LoVo (cell line): ENCODE measurements at regions not wholly inside any gene's neighbourhood (a gene's known extent, or its start where the extent isn't known, plus 50 kb on each side); places are given as distances from the start of the nearest gene placed in this dataset.
"Not testable (repeated sequence)": the region's sequence is repeated elsewhere in the genome, so short reads cannot be mapped to it uniquely, and the experiment has no call there.

Source experiments
- DNase-seq: peaks from one replicate; pipeline ENCODE4 v3.0.0-alpha.2; 2016; ENCODE audit warnings: low spot score

DNA sequence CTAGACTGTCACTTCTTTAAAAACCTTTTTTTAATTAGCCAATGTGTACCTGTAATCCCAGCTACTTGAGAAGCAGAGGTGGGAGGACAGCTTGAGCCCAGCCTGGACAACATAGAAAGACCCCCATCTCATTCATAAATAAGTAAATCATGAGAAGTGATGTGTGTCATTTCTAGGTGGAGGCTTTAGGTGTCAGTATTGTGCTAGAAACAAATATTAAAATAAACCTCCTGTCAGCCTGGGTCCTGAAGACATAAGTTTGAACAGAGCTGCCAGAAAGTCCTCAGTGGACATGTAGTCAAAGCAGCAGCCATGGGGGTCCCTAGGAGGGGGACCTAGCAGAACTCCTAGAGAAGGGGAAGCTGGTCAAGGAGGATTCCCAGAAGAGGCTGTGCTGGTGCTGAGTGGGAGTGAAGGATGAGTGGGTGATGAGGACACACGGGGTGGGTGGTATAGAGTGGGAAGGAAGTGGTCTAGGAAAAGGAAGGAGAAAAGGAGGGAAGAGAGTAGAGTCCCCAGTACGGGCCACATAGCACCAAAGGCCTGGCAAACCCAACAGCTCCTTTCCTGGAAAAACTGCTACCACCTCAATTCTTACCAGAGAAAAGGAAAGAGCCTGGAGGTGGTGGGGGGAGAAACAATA, 316.6 kb upstream of the NCKAP5 start:
- no peak for DNase-seq

DNA sequence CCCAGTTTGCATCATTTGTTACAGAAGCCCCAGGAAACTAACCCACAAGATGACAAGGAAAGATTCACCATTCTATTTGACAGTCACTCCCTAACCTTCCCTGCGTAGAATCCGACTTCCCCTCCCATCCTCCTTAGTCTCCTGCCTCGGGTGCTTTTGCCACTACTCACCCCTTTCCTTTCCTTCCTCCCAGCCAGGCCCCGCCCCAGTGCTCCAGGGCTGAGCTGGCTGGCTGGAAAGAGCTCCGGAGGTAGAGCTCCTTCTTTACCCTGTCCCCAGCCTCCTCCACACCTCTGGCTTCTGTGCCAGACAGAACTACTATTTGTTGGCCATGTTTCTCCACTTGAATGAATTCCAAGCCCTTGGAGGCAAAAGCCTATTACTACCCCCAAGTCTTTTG, 317.6 kb upstream of the NCKAP5 start:
- no peak for DNase-seq

DNA sequence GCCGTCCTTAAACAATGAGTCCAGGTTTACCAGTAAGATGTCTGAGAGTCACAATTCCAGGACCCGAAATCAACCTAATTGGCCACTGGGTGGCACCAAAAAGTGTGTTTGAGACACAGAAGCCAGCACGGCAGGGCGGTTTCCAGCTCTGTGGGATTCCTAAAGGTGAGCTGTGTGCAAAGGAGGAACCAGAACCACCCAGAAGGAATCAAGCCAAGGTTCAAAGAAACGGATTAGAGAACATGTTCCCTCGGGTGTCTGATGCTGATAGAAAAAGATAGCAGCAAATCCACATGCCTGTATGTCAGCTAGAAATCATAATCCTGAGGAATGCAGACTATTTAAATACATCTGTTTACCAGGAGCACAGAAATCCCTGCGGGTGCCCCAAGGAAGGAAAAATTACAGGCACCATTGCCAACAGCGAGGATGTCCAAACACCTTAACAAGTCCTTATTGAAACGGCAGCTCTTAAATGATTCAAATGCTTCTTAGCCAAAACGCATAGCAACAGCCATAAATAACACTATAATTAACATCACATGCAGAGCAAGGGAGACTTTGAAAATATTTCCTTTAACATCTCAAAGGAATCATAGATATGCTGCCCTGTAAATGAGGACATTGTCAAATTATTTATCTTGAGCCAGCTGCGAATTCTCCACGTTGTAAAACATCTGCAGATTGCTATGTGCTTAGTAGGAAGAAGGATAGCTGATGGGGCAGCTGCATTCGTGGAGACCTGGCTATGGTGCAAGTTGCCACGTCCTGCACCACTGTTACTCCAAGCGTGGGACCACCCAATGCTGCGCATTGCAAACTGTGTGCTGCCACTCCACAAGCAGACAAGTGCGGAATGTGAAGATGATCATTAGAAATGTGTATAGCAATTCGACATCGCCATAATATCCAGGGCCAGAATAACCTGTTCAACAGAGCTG, 318.7 kb upstream of the NCKAP5 start:
- peak; percentile 42 for DNase-seq

DNA sequence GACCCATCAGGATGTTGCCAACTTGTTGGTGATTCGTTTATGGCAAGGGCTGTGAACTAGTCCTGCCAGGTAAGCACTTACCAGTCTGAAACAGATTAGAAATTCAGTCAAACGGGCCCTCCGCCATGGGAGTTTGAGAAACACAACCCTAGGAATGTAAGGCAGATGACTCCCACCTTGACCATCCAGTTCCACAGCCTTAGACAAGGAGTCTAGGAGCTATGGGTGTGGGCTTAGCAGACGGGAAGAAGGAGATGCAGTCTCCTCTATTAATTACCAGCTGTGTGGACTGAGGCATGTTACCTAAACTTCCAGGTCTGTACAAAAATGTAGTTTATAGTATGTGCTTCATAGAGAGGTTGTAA, 319.4 kb upstream of the NCKAP5 start:
- no peak for DNase-seq

DNA sequence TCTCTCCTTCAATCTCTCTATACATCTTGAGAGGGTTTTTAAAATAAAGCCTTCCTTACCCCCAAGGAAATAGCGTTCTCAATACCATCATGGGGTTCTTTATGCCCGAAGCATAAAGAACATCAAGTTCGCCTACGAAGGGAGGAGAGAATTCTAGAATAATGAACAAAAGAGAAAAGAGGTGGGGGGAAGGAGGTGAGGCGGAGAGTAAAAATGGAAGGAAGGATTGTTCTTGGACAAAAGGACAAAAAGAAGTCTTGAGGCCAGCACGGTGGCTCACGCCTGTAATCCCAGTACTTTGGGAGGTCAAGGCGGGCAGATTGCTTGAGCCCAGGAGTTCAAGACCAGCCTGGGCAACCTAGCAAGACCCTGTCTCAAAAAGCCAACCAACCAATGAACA, 319.8 kb upstream of the NCKAP5 start:
- no peak for DNase-seq

GRCh38 chr2:133888621-133889219, 320.5 kb upstream of the NCKAP5 start:
- DNase-seq = no peak

GRCh38 chr2:133892352-133892913, 324.2 kb upstream of the NCKAP5 start:
- DNase-seq = no peak

GRCh38 chr2:133894429-133894828, 326.2 kb upstream of the NCKAP5 start:
- DNase-seq = no peak

DNA sequence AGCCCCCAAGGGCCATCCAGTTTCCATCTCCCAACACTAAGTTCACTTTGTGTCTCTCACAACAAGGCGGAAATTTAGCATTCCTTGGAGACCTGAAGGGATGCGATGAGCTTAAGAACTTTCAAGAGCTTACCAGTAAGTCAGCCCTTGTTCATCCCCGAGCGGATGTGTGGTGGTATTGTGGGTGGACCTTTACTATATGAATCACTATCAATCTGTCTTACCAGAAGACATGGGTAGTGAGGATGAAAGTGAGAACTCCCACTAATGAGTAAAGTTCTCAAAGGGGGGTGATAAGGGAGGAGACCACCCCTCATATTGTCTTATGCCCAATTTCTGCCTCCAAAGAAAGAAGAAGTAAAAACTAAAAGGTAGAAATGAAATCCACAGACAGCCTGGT, 329.6 kb upstream of the NCKAP5 start:
- DNase-seq = not testable (repeated sequence)

DNA sequence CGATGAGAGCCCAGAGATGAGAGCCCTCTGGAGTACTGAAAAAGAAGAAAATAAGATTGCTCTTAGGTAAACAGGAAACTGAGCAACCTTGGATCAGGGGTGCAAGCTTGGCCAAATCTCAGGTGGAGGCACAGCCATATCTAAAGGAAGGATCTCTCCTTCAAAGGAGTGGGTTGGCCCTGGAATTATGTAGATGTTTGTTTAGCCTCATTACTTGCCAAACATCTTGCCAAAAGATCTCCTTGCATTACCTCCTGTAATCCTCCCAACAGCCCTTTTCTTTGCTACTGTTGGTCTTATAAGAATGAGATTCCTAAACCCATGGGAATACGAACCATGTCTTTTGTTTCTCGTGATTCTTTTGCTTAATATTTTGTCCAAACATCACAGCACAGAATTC, 332.6 kb upstream of the NCKAP5 start:
- DNase-seq = no peak

DNA sequence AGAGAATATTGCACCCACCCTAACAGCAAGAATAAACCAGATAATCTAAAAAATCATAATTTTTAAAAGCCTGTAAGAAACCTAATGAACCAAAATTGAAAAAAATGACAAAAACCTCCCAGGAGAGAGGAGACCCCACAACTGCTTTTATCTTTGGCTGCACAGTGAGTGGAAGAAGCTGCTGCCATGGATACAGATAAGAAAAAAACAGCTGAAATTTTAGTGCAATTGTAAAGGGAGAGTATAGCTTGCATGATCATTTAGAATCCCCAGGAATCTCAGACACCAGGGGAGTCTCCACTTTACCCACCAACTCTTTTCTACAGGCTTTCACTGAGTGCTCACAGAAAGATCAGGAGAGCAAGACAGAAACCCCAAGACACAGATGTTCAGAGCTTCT, 338.1 kb upstream of the NCKAP5 start:
- no peak for DNase-seq

DNA sequence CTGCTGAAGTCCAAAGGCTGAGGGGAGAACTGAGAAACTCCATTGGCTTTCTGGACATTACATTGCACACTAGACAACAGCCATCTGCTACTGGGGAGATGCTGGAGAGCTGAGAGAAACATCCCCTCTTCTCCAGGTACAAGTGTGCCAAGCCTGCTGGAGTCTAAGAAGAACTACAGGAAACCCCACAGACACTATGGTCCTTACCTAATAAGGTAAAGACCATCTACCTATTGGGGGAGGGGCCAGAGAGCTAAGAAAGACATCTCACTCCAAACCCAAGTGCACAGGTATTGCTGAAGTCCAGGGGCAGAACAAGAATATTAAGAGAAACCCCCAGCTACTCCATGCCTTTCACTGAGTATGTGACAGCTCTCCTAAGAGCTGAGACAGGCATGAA, 338.7 kb upstream of the NCKAP5 start:
- no peak for DNase-seq

- DNase-seq = no peak
Measured at GRCh38 chr2:133908171-133908570, 339.9 kb upstream of the NCKAP5 start.

- no peak for DNase-seq
Measured at GRCh38 chr2:133918141-133918540, 335.7 kb upstream of the MGAT5 start.

- DNase-seq = no peak
Measured at GRCh38 chr2:133919285-133919684, 334.6 kb upstream of the MGAT5 start.

GRCh38 chr2:133927894-133928293, 326.0 kb upstream of the MGAT5 start:
- no peak for DNase-seq

DNA sequence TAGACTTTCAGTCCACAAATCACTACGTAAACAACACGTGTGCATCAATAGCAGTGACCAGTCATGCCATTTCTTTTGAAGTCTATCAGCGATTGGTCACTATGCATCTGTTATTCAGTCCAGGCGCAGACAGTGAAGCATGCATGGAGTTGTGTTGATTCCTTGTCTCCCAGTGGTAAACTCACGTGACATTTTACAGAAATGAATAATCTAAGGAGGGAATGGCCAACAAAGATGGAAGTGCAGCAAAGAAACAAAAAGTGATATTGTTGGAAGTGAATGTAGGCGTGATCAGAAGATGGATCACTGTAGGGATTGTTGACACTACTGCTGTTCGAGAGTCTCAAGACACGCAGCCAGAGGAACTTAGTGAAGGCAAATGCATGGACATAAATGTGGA, 317.8 kb upstream of the MGAT5 start:
- DNase-seq = no peak

- DNase-seq = no peak
Measured at GRCh38 chr2:133936601-133937000, 317.3 kb upstream of the MGAT5 start.

GRCh38 chr2:133937669-133938068, 316.2 kb upstream of the MGAT5 start:
- DNase-seq = no peak

GRCh38 chr2:133940134-133940533, 313.7 kb upstream of the MGAT5 start:
- no peak for DNase-seq

GRCh38 chr2:133941666-133942065, 312.2 kb upstream of the MGAT5 start:
- DNase-seq = no peak

GRCh38 chr2:133942398-133942797, 311.5 kb upstream of the MGAT5 start:
- no peak for DNase-seq

- no peak for DNase-seq
Measured at GRCh38 chr2:133943108-133943507, 310.8 kb upstream of the MGAT5 start.
